HG02678 (cell line): ENCODE measurements at regions not wholly inside any gene's neighbourhood (a gene's known extent, or its start where the extent isn't known, plus 50 kb on each side); places are given as distances from the start of the nearest gene placed in this dataset.

ENCODE experiments used
- ATAC-seq: cut with Tn5 transposase; IDR thresholded peaks from one replicate; pipeline ENCODE4 v1.9.1; 2021; ENCODE audit warnings: mild to moderate bottlenecking, moderate library complexity; ENCODE audit not compliant: unreplicated experiment

DNA sequence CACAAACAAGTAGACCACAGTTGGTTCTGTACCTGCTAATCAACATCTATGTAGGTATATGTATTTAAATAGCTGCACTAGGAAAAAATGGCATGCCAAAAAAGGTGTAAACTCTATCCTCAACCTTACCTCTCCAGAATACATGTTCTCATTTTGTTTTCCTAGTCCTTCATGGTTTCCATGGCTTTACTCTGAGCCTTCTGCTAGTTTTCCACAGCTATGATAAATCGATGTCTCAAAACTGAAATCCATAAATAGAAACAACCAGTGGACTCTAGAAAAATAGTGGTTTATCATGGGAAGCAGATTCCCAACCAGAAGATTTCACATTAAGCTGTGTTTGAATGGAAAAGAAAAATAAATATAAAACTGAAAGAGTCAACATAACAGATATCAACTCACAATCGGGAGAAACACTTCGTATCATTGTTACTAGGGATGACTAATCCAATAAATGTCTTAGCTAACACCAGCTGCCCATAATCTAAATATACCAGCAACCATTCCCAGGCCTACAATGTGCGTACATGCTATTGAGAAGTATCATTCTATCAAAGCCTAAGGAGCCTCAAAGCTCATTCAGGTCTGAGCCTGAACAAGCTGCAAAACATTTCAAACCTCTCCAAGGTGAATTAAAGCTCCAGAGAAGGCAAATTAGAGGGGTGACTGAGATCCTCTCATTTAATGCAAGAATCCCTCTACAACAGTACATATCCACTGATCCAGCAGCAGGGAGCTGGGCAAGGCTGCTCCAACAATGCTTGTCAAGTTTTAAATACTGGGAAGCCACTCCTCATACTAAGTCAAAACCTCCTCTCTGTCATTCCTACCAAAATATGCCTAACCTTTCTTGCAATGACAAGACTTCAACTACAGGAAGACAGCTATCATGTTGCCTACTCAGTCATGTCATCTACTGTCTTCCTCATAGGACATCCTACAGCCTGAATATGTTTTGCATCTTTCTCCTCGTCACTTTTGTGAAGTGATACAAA is 90.2 kb downstream of the KCTD12 start:
- no peak for ATAC-seq

DNA sequence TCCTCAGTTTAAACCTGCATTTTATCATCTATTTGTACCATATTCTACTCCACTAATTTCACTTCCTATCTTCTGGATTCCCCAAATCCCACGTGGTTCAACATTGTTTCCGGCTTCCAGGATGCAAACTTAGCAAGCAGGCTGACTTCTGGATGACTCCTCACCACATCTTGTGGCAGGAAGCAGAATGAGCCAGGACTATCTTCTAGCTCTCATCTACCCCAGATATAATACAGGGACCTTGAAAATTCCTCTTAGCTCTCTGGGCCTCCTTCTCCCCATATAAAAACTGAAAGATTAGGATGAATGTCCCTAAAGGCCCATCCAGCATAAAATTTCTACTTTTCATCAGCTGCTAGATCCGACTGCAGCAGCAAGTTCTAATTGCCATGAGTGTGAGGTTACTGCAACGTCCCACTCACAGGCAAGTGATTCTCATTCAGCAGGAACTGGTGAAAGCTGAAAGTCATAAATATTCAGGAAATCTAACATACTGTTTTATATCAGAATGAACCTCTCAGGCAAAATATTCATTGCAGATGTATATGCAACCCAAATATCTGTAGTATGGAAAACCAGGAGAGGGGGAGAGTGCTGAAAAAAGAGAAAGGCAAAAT is 93.4 kb downstream of the KCTD12 start:
- no peak for ATAC-seq

DNA sequence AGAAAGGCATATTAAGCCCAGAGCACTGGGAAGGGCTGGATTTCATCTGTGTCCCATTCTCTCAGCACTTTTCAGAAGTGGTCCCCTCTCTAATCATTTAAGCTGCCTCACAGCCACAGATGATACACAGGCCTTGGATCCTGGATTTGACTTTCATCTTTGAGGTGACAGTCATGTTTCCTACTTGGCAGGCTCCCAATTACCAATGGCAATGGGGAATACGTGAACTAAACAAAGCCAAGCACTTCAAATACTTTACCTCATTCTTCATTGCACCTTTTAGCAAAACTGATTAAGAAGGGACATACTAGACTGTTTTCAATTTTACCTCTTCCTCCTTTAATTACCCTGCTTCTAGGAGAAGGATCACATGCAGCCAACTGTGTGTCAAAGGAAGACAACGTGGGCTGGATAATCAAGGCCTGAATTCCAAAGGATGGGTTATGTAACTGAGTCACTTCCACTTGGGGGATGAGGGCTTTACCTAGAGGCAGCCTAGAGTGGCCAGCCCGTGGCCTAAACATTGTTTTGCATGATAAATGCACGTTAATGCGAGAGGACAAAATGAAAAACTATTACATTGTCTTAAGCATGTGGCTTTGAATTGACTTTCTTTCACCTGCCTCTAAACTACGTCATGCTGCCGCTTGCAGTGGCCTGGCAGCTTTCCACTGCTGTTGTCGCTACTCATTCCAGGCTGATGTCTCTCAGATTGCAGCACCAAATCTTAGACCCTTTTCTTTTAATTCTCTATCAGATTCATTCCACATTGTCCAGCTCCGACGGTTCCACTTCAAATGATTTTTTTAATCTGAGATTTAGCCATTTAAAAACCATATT is 95.0 kb downstream of the KCTD12 start:
- no peak for ATAC-seq

DNA sequence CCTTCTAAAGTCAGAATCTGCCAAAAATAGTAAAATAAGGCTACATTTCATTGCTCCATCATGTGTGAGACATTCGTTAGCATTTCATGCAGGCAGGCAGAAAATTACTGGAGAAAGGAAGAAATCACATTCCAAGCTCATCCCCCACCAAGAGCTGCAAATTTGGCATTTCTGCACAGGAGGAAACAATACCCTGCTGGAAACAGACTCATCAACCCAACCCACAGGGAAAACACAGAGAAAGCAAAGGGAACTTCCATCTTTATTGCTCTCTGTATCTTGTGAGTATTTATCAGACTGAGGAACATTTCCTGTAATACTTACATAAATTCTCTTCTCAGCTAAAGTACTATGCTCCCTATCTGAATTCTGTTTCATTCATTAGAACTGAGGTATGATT is 95.7 kb downstream of the KCTD12 start:
- no peak for ATAC-seq

DNA sequence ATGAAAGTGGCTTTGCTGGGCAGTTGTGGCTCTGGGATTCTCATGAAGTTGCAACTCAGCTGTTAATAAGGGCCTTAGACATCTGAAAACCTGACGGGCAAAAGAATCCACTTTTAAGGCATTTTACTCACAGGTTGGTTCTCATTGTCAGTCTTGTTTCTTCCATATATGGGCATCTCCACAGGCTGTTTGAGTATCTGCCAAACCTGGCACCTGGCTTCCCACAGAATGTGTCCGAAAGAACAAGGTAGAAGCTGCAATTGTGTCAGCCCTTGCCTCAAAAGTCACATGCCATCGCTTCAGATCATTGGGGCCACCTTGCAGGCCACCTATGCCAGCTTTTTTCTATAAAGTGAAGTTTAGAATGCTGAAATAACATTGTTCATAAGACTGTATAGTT is 102.4 kb downstream of the KCTD12 start:
- no peak for ATAC-seq

DNA sequence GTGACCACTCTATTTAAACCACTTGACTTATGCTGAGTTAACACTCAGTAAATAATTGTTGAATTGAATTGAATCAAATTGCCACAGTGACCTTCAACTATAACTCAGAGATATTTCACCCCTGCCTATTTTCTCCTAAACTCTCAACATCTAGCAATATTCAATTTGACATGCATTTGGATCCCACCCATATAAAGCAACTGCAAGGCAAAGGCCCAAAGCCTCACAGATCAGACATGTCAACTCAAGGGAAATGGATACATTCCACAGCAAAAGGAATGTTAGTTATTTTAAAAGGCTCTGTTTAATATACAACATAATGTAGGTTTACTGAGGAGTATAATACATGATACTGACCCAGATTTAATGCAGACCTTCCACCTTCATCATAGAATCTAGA is 107.4 kb downstream of the KCTD12 start:
- no peak for ATAC-seq

DNA sequence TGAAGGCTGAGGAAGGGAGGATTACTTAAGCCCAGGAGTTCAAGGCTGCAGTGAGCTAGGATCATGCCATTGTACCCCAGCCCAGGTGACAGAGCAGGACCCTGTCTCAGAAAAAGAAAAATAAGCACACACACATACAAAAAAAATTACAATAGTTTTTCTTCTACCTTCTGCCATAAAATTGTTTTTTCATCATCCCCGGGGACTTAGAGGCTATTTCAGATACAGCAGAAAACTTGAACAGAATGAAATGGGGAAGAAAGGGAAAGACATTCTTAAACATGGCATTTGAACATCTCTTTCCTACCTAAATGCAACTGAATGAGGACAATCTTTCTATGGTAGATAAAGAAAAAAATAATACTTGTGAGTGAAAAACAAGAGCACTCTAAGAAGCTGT is 109.1 kb downstream of the KCTD12 start:
- no peak for ATAC-seq

DNA sequence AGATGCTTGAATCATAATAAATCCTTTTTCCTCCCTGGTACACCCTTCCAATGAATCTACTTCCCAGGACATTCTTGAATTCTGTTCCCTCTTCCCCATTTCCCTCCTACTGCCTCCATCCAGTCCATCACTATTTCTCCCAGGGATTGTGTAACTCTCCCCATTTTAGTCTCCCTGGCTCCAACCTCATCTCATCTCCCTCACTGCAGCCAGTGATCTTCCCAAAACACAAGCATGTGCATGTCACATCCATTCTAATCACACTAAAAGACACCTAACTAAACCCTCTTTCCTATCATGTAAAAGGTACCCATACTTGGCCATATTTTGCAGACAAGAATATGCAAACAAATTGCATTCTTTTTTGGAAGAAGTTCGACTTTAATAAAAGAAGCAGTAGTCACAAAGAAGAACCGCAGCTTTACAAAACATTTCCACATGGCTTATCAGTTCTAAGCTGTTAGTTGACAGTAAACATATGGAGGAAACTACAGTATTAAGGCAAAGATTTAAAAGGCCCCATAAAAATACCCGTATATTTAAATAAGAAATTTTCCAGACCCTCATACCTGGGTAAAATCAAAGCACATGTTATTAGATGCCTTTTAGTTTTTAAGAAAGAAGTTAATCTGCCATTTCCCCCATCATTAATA is 111.0 kb downstream of the KCTD12 start:
- ATAC-seq = no peak

DNA sequence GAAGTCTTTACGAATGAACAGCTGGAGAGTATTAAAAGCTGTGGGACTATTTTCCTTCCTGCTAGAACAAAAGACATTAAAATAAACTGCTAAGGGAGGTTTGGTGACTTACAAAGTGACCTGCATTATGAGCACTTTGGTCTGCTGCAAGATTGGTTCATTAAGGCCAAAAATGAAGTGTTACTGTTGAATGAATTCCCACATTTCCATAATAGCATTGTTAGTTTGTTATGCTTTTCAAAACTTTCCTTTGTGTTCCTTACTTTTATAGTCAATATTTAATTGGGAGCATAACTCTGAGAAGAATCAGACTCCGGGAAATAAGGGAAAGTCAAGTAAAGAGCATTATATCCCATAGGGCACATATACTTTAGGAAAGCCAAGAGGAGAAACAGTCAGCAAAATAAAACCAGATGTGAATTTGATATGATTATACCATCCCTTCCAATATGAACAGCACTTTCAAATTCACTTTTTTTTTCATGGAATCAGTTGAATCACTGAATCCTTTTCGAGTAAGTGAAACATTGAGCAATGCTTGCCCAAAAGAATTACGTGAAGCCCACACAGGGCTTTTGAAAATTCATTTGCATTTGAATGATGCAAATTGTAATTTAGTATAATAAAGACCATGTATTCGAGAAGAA is 112.6 kb downstream of the KCTD12 start:
- ATAC-seq = no peak

DNA sequence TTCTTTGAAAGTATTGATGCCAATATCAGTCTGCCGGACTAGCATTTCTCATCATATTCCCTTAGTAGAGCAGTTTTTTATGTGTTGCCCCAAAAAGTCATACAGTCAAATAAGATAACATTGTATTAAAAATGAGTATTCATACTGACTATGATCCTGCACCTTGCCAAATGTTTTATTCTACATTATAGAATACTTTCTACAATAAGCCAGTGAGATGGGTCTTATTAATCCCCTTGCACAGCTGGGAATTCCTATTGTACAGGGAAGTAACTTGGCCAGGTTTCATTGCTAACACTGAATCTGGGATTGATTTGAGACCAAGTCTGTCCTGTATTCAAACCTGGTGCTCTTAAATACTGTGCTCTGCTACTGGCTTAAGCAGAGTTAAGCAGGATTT is 114.0 kb downstream of the KCTD12 start:
- no peak for ATAC-seq

DNA sequence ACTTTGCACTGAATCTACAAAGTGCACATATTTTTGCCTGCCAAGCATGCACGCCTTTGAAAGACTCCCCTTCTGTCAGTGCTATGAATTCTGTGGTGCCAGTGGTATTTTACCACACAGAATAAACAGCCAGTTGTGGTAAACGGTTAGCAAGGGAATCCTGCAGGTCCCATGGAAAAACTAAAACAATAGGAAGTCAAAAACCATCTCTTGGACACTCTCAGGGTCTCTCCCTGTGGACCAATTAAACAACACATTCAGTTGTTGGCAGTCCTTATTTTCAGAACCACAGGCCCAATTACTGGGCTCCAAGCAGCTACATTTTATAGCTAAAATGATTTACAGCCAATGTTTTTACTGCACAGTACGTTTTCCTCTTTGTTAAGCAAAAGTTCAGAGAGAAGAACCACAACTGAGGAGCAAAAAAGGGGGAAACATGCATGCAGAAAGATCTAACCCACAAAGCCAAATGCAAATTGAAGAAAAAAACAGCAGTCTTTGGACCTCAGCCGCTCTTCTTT is 116.9 kb downstream of the KCTD12 start:
- ATAC-seq = no peak

DNA sequence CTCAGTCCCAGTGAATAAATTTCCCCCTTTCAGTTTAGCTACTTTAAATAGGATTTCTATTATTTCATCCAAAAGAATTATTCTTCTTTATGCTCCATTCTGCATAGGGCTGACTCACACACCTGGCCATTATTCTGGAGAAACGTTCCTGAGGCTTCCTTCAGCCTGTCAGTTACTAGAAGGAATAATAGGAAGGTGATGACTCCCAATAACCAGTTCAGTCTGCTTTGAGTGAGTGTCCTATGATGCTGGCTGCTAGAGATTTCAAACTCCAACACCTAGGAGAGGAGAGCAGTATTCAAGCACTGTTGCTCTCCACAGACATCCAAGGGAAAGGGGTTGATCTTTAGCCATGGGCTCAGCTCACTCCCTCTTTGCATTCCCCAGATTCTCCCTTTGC is 117.8 kb downstream of the KCTD12 start:
- no peak for ATAC-seq

DNA sequence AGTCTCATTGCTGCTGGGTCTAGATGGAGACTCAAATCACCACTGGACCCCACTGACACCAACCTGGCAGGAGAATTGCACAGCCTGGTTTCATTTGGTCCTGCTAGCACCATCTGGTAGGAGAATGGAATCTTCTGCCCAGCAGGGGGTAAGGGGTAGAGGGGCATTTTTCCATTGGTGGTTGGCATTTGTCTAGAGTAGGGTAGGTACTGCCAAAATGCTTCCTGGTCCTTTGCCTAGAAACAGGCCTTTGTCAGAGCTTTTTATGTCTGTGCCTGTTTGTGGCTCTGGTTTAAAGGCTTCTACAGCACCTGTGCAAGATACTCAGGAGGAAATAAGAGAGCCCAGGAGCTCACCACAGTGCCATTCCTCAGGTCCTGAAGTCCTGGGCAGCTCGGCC is 121.3 kb downstream of the KCTD12 start:
- no peak for ATAC-seq

DNA sequence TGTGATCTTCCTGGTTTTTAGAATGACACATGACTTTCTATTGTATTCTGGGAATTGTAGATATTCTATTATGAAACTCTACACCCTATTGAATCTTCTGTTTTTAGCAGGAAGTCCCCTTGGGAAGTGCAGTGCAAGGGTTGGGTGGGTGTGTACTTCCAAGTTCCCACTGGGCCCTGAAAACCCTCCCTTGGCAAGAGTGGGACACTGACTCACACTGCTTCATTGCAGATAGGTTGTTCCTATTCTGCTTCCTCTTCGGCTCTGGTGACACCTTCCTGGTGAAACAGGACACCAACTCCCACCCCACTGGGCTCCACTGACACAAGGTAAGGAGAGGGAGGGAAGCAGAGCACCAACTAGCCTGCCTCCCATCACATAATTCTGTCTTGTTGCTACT is 121.8 kb downstream of the KCTD12 start:
- no peak for ATAC-seq

DNA sequence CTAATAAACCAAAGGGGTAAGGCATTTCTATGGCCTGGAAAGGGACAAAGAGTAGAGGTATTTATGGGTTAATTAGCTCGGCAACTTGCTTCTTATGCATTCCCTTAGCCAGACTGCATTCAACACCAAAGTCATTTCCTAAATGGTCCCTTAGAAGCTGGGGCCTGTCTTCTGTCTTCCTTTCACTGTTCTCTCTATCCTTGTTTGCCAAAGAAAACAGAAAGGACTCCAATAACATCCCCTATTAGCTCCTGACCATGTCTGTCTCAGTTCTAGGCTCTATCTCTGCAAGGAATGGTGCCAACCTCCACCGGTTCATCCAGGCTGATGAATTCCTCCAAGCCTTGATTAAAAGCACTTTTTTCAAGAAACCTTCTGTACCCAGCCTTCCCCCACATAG is 123.5 kb downstream of the KCTD12 start:
- ATAC-seq = no peak

DNA sequence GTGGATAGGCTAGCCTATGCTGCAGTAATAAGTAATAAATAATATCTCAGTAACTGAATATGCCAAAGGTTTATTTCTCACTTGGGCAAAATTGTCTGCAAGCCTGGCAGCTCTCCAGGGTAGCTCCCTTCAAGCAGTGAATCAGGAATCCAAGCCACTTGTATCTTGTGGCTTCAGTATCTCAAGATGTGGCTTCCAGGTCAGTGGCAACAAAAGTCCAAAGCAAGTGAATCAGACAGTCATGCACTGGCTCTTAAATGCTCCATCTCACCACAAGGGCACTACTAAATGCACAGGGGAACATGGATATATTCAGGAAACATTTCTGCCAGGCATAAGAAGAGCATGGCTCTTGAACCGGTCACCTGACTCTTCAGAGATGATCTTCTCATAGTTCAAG is 126.3 kb downstream of the KCTD12 start:
- no peak for ATAC-seq

DNA sequence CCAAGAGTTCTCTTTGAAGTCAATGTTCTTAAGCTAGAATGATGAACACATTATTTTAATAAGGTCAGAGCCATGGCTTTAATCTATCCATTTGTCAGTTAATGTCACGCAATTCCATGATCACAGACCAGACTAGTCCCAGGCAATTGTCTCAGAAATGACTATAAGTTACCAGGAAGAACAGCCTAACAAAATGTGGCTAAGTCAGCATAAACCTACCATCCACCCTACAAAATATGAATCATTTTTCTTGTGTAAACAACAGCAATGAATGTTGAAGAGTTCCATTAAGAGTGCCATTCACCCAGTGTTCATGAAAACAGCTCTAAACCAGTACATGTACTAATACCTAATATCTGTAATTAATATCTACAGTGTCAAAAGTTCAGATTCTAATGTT is 127.5 kb downstream of the KCTD12 start:
- ATAC-seq = no peak

DNA sequence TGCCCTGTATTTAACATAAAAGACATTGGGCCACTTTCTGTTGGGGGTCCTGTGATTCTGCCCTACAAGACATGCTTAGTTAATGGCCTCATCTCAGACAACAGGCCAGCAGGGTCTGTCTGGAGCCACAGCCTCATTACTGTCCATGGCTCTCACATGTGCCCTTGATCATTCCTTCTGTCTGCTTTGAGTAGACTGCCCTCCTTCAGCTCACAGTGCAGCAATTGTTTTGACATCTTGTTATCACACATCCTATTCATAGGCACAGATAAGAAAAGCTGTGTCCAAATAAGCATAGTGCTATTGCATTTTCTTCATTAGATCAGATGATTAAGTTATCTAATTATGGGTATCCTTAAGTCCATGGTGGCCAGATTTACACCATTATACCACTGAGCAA is 127.9 kb downstream of the KCTD12 start:
- no peak for ATAC-seq

DNA sequence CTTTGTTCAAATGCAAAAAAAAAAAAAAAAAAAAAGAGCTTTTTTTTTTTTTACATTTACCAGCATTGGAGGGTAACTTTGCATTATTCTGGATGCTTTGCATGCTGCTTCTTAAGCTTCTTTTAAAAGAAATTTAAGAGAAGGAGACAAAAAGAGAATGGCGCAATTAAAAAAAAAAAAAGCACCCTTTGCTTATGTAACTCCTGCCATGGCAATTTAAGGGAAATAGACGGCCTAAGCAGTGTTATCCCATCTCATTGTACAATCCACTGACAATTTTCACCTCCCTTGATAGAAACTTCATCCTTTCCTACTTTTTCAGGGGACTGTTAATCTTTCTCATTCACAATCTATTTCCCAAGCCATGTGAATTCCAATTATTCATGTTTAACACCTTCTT is 129.8 kb downstream of the KCTD12 start:
- no peak for ATAC-seq

DNA sequence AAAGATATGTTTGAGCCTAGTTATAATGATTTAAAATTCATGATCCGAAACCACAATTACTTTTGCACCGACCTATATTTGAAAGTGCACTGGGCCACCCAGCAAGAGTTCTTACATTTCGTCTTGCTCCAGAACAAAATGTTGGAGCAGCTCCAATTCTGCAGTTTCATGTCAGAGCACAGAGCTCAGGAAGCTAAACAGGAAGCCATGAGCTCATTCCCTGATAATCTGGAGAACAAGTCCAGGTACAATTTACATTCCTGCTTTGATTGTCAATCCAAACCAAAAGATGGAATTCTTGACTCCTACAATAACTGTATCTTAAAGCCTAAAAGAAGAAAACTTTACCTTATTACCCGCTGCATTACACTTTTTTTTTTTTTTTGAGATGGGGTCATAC is 131.8 kb downstream of the KCTD12 start:
- ATAC-seq = no peak
